Superior temporal gyrus (tissue), 1 donor: ENCODE measurements at regions not wholly inside any gene's neighbourhood (a gene's known extent, or its start where the extent isn't known, plus 50 kb on each side); places are given as distances from the start of the nearest gene placed in this dataset.
"Not testable (repeated sequence)": the region's sequence is repeated elsewhere in the genome, so short reads cannot be mapped to it uniquely, and the experiment has no call there.

Source experiments
- DNase-seq: peaks from one replicate; pipeline ENCODE4 v3.0.0-alpha.2; 2016; ENCODE audit errors: extremely low spot score

DNA sequence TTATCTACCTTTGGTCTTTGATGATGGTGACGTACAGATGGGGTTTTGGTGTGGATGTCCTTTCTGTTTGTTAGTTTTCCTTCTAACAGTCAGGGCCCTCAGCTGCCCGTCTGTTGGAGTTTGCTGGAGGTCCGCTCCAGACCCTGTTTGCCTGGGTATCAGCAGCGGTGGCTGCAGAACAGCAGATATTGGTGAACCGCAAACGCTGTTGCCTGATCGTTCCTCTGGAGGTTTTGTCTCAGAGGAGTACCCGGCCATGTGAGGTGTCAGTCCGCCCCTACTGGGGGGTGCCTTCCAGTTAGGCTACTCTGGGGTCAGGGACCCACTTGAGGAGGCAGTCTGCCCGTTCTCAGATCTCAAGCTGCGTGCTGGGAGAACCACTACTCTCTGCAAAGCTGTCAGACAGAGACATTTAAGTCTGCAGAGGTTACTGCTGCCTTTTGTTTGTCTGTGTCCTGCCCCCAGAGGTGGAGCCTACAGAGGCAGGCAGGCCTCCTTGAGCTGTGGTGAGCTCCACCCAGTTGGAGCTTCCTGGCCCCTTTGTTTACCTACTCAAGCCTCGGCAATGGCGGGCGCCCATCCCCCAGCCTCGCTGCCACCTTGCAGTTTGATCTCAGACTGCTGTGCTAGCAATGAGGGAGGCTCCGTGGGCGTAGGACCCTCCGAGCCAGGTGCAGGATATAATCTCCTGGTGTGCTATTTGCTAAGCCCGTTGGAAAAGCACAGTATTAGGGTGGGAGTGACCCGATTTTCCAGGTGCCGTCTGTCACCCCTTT lies 68.5 kb upstream of the ECI2 start:
- DNase-seq: not testable (repeated sequence)

DNA sequence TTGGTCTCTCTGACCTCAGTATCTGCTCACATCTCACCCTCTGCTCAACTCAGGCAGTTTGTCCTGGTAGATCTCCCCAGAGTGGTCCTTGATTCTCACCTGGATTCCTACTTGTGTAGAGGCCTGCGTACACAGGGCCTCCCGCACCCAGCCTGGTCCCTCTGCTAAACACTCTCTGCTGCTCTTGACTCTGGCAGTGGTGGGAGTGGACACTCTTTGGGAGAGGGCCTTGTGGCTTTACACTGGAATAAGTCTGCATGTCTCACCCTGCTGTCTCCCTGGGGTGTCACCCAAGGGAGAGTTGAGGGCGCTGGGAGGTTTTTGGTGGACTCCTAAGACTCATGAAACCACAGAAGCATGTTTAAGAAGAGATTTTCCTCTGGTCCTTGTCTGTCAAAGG lies 57.3 kb upstream of the ECI2 start:
- no peak for DNase-seq

DNA sequence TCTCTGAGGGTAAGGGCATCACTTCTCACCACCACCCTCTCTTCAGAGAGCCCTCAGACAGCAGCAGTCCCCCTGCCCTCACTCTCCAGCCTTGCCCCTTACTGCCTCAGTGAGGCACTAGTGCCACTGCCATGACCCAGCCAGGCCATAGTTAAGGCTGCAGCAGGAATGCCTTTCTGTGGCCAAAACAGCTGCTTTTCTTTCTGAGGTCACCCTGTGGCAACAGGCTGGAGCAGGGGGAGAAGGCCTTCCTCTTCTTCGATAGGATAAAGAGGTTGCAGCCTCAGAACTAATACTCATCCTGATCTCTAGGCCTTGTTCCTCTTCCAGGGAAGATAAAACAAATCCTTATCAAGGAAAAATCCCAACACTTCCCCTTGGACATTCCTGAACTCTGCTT lies 56.8 kb upstream of the ECI2 start:
- DNase-seq: no peak

DNA sequence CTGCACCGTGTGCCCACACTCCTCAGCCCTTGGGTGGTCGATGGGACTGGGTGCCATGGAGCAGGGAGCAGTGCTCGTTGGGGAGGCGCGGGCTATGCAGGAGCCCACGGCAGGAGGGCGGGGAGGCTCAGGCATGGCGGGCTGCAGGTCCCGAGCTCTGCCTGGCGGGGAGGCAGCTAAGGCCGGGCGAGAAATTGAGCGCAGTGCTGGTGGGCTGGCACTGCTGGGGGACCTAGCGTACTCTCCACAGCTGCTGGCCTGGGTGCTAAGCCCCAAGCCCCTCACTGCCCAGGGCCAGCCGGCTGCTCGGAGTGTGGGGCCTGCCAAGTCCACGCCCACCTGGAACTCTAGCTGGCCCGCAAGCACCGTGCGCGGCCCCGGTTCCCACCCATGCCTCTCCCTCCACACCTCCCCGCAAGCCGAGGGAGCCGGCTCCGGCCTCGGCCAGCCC lies 55.9 kb upstream of the ECI2 start:
- no peak for DNase-seq

DNA sequence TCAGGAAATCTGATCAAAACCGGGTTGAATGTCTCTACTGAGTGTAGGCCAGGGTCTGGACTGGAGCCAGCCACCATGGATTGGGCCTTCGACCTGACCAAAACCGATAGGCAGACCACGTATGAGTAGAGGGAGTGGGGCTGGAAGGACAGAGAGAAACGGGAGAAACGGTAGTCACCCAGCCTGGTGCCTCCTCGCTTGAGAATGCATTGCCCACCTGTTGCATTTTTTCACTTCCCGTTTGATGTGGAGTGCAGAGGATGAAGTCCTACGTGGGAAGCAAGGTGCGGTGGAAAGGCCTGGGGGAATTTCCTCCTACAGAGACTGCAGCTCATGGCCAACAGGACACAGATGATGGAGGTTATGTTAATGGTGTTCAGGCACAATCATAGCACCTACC lies 53.9 kb upstream of the ECI2 start:
- no peak for DNase-seq

DNA sequence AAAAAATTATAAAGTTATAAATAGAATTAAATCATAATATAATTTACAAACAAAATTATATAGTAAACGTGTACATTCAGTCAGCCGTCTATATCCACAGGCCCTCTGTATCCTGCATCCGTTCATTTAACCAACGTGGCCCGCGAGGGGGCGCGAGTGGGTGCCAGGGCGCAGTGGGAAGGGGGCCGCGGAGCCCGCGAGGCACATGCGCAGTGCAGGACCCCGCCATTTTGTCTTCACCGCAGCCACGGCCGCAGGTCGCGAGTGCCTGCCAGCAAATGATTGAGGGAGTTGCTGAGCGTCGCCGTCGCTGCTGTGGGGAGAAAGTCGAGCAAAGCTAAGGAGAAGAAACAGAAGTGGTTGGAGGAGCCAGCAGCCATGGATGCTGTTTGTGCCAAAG lies 53.4 kb upstream of the ECI2 start:
- DNase-seq: no peak

DNA sequence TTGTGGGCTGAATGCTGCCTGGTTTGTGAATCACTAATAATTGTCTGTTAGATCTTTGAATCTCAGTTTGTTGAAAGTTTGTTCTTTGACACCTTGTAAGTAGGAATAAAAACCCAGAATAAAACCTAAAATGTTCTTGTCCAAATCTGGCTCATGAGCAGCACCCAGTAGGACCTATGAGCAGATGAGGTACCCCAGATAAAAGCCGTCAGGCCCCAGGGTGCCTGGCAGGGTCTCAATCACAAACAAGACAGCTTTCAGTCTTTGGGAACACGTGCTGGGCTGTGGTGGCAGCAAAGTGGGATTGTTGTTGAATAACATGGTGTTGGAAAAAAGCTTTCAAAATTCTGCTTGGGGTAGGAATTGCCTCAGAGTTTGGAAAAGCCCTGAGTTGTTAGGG lies 52.1 kb upstream of the ECI2 start:
- no peak for DNase-seq

DNA sequence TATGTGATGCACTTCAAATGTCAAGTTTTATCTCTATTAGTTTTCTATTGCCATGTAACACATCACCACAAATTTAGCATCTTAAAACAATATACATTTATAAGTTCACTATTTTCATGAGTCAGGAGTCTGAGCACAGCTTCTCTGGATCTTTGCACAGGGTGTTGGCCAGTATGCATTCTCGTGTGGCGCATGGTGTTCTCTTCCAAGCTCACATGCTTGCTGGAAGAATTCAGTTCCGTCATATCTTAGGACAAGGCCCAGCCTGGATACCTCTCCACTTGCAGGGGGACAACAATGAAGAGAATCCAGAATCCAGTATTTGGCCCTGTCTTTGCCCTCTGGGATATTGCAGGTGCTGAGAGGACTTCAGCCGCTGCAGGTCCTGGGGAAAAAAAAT lies 51.0 kb upstream of the ECI2 start:
- DNase-seq: no peak

DNA sequence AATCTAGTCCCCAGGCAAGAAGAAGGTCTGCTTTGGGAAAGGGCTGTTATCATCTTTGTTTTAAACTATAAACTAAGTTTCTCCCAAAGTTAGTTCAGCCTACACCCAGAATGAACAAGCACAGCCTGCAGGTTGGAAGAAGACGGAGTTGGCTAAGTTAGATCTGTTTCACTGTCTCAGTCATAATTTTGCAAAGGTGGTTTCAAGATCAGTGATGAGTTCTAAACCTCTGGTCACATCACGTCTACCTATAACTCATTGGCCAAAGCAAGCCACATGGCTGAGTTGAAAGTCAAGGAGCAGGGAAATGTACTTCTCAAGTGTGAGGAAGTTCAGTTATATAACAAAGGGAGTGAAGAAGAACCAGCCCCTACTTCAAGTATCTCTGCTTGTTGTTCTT lies 50.5 kb upstream of the ECI2 start:
- DNase-seq: no peak

DNA sequence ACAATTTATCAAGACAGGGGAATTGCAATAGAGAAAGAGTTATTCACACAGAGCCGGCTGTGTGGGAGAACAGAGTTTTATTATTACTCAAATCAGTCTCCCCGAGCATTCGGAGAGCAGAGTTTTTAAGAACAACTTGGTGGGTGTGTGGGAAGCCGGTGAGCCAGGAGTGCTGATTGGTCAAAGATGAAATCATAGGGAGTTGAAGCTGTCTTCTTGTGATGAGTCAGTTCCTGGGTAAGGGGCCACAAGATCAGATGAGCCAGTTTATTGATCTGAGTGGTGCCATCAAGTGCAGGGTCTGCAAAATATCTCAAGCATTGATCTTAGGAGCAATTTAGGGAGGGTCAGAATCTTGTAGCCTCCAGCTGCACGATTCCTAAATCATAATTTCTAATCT lies 50.0 kb upstream of the ECI2 start:
- no peak for DNase-seq
